SK-N-MC (cell line): ENCODE measurements at regions not wholly inside any gene's neighbourhood (a gene's known extent, or its start where the extent isn't known, plus 50 kb on each side); places are given as distances from the start of the nearest gene placed in this dataset.

Experiments used
- EZH2 ChIP-seq: fragments of 200-600 bp; sonication (generic); IDR thresholded peaks from one replicate; pipeline ENCODE4 v1.6.1; 2017; ENCODE audit warnings: antibody characterized with exemption
- POLR2AphosphoS5 ChIP-seq: IDR thresholded peaks from 2 replicates; pipeline ENCODE4 v1.6.1; 2012; ENCODE audit warnings: mild to moderate bottlenecking, low read depth, low read length, borderline replicate concordance

DNA sequence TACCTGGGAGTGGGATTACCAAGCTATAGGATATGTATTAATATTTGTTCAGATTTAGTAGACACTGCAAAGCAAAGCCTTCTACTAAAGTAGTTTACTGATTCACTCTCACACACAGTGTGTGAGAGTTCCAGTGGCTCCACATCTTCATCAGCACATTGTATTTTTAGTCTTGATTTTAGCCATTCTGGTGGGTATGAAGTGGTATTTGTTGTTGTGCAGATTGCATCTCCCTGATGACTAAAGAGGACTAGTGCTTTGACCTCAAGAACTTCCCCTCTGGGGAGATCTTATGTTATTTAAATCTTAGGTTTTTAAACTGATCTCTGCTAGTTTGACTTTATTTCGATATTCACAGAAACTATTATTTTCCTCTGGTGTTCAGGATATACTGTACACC lies 479.7 kb upstream of the RGS6 start:
- TF ChIP-seq EZH2 (no peak), POLR2AphosphoS5 (no peak)
